ENCODE measurements at regions not wholly inside any gene's neighbourhood (a gene's known extent, or its start where the extent isn't known, plus 50 kb on each side); places are given as distances from the start of the nearest gene placed in this dataset.
"Not testable (repeated sequence)": the region's sequence is repeated elsewhere in the genome, so short reads cannot be mapped to it uniquely, and the experiment has no call there.

GRCh38 chr10:30686708-30687107 is 57.2 kb upstream of the LYZL2 start:
- Histone ChIP-seq H3K36me3 (no peaks in the 10 kb centered on the region), H3K9me3 (no peaks in the 10 kb centered on the region), H3K4me3 (no peak overlapping the region), H3K4me1 (no peaks in the 10 kb centered on the region), H3K27me3 (no peaks in the 10 kb centered on the region), H3K27ac (no peak overlapping the region)
- no peak for TF ChIP-seq POLR2A (IDR thresholded peaks at IDR 0.05)
- TF ChIP-seq, protein P1, sequence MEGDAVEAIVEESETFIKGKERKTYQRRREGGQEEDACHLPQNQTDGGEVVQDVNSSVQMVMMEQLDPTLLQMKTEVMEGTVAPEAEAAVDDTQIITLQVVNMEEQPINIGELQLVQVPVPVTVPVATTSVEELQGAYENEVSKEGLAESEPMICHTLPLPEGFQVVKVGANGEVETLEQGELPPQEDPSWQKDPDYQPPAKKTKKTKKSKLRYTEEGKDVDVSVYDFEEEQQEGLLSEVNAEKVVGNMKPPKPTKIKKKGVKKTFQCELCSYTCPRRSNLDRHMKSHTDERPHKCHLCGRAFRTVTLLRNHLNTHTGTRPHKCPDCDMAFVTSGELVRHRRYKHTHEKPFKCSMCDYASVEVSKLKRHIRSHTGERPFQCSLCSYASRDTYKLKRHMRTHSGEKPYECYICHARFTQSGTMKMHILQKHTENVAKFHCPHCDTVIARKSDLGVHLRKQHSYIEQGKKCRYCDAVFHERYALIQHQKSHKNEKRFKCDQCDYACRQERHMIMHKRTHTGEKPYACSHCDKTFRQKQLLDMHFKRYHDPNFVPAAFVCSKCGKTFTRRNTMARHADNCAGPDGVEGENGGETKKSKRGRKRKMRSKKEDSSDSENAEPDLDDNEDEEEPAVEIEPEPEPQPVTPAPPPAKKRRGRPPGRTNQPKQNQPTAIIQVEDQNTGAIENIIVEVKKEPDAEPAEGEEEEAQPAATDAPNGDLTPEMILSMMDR (IDR thresholded peaks at IDR 0.05), result no peak
- WGBS (ENCODE audit: insufficient coverage, low coverage, low lambda C conversion rate, missing lambda C conversion rate), result 45% methylated on average over 3 of the region's 3 CpGs
- no peak for DNase-seq
- intact Hi-C loops (cut with DNase I), result no loop called here
- no peak for ATAC-seq

DNA sequence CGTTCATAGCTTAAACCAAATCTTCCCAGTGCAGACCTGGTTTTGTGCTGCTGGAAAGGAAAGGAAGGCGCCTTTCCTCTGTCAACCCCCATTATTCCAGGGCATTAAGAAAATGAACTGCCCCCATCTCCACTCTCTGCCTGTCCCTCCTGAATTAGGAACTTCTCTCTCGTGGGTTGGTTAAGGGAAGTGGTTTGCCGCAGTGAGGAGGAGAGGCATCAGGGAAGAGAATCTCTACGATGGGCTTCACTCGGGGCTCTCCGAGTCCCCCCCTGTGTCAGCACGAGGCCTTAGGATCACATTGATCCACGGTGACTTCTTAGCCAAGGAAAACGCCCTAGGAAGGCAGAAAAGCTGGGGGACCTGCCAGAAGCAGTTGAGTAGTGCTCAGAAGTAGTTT is 53.9 kb upstream of the LYZL2 start:
- no peaks in the 10 kb centered on the region for H3K4me1 ChIP-seq
- H3K4me3 ChIP-seq, result no peak overlapping the region
- intact Hi-C loops (cut with DNase I), result no loop called here
- no peak for TF ChIP-seq POLR2A (IDR thresholded peaks at IDR 0.05)
- TF ChIP-seq, protein P1 (IDR thresholded peaks at IDR 0.05), result no peak
- DNase-seq, result no peak
- H3K27me3 ChIP-seq, result no peaks in the 10 kb centered on the region
- no peak for ATAC-seq
- 32% methylated on average over 10 of the region's 10 CpGs for WGBS (ENCODE audit: insufficient coverage, low coverage, low lambda C conversion rate, missing lambda C conversion rate)
- H3K9me3 ChIP-seq, result no peaks in the 10 kb centered on the region
- H3K36me3 ChIP-seq, result no peaks in the 10 kb centered on the region
- no peak overlapping the region for H3K27ac ChIP-seq

GRCh38 chr10:30682377-30683199 is 53.0 kb upstream of the LYZL2 start:
- H3K4me3 ChIP-seq; H3K4me1 ChIP-seq; H3K27ac ChIP-seq; DNase-seq; H3K36me3 ChIP-seq; ATAC-seq; intact Hi-C loops (cut with DNase I); H3K27me3 ChIP-seq; H3K9me3 ChIP-seq: not testable (repeated sequence)
- 55% methylated on average over 9 of the region's 9 CpGs for WGBS (ENCODE audit: insufficient coverage, low coverage, low lambda C conversion rate, missing lambda C conversion rate)

- ATAC-seq, result no peak
- Histone ChIP-seq H3K9me3 (no peaks in the 10 kb centered on the region), H3K36me3 (no peaks in the 10 kb centered on the region), H3K27ac (no peak overlapping the region), H3K4me3 (no peak overlapping the region), H3K4me1 (no peaks in the 10 kb centered on the region), H3K27me3 (no peaks in the 10 kb centered on the region)
- no peak for DNase-seq
- WGBS (ENCODE audit: insufficient coverage, low coverage, low lambda C conversion rate, missing lambda C conversion rate), result 23% methylated on average over 1 of the region's 1 CpG
- TF ChIP-seq, protein P1 (IDR thresholded peaks at IDR 0.05), result no peak
- TF ChIP-seq POLR2A (IDR thresholded peaks at IDR 0.05), result no peak
- intact Hi-C loops (cut with DNase I), result no loop called here
Measured at GRCh38 chr10:30680908-30681307, 51.4 kb upstream of the LYZL2 start.
